ENCODE measurements at regions not wholly inside any gene's neighbourhood (a gene's known extent, or its start where the extent isn't known, plus 50 kb on each side); places are given as distances from the start of the nearest gene placed in this dataset.

GRCh38 chr2:40760071-40760666, 308.3 kb upstream of the SLC8A1 start:
- 46 to 58% (median 52%) methylated on average over 5 of the region's 5 CpGs for WGBS, 3 donors
- no peak for DNase-seq
- peak in 2 of 4 donors; percentile 49 for ATAC-seq
- no peaks in the 10 kb centered on the region for H3K9me3 ChIP-seq
- H3K36me3 ChIP-seq (ENCODE audit: insufficient read depth in 1 of 2, low read depth in 1 of 2) = no peaks in the 10 kb centered on the region
- no peaks in the 10 kb centered on the region for H3K27me3 ChIP-seq (ENCODE audit: insufficient read depth in 3 of 3, low read length in 2 of 3)
- peak; percentile 42 for TF ChIP-seq CTCF (IDR thresholded peaks at IDR 0.05)
- no peak overlapping the region for H3K4me3 ChIP-seq
- H3K4me1 ChIP-seq = no peaks in the 10 kb centered on the region
- H3K27ac ChIP-seq = no peak overlapping the region
- intact Hi-C loops (cut with DNase I) = loop anchor here in 1 of 2 donors (5.0 kb wide), 1 partner anchor 848 kb away; no protein-coding TSS in a partner anchor

GRCh38 chr2:40773291-40773690, 321.4 kb upstream of the SLC8A1 start:
- Histone ChIP-seq H3K27ac (no peak overlapping the region), H3K4me3 (no peak overlapping the region), H3K9me3 (peaks cover 5% of the 10 kb centered on the region), H3K4me1 (no peaks in the 10 kb centered on the region), H3K36me3 (ENCODE audit: insufficient read depth in 1 of 2, low read depth in 1 of 2) (no peaks in the 10 kb centered on the region), H3K27me3 (ENCODE audit: insufficient read depth in 3 of 3, low read length in 2 of 3) (no peaks in the 10 kb centered on the region)
- DNase-seq = no peak
- 79 to 80% (median 80%) methylated on average over 2 of the region's 2 CpGs for whole genome bisulfite sequencing, 3 donors
- intact Hi-C loops (cut with DNase I) = no loop called here
- no peak for TF ChIP-seq CTCF (IDR thresholded peaks at IDR 0.05)
- ATAC-seq = no peak

- H3K36me3 ChIP-seq (ENCODE audit: insufficient read depth in 1 of 2, low read depth in 1 of 2) = no peaks in the 10 kb centered on the region
- 72 to 77% (median 74%) methylated on average over 3 of the region's 3 CpGs for WGBS, 3 donors
- H3K9me3 ChIP-seq = no peaks in the 10 kb centered on the region
- no peaks in the 10 kb centered on the region for H3K27me3 ChIP-seq (ENCODE audit: insufficient read depth in 3 of 3, low read length in 2 of 3)
- H3K27ac ChIP-seq = no peak overlapping the region
- TF ChIP-seq CTCF (IDR thresholded peaks at IDR 0.05) = no peak
- DNase-seq = no peak
- intact Hi-C loops (cut with DNase I) = no loop called here
- no peak overlapping the region for H3K4me3 ChIP-seq
- no peaks in the 10 kb centered on the region for H3K4me1 ChIP-seq
- no peak for ATAC-seq
Observed at GRCh38 chr2:40783704-40784103, 331.8 kb upstream of the SLC8A1 start.

GRCh38 chr2:40786636-40787035, 334.7 kb upstream of the SLC8A1 start:
- 73 to 83% (median 79%) methylated on average over 1 of the region's 1 CpG for WGBS, 3 donors

More at GRCh38 chr2:40786636-40787035, 334.7 kb upstream of the SLC8A1 start:
- no peak for TF ChIP-seq CTCF (IDR thresholded peaks at IDR 0.05)
- ATAC-seq (no peak), DNase-seq (no peak)
- intact Hi-C loops (cut with DNase I) = no loop called here
- H3K27me3 ChIP-seq (ENCODE audit: insufficient read depth in 3 of 3, low read length in 2 of 3) = no peaks in the 10 kb centered on the region
- H3K4me1 ChIP-seq = no peaks in the 10 kb centered on the region
- no peaks in the 10 kb centered on the region for H3K36me3 ChIP-seq (ENCODE audit: insufficient read depth in 1 of 2, low read depth in 1 of 2)
- H3K27ac ChIP-seq = no peak overlapping the region
- H3K4me3 ChIP-seq = no peak overlapping the region
- no peaks in the 10 kb centered on the region for H3K9me3 ChIP-seq
